HEK293T (cell line): ENCODE measurements at regions not wholly inside any gene's neighbourhood (a gene's known extent, or its start where the extent isn't known, plus 50 kb on each side); places are given as distances from the start of the nearest gene placed in this dataset.

Experiments
- CTCF ChIA-PET: fragments of 350-600 bp; formaldehyde crosslinking; extraction: SDS; loops from one replicate; lab custom pipeline; 2021; ENCODE audit warnings: antibody characterized with exemption, inconsistent platforms; lab: Yijun Ruan, JAX
- POLR2A ChIA-PET: fragments of 350-600 bp; formaldehyde crosslinking; extraction: SDS; loops from one replicate; lab custom pipeline; 2020; ENCODE audit warnings: antibody characterized with exemption, inconsistent platforms; lab: Yijun Ruan, JAX
- DNase-seq: peaks from one replicate; pipeline ENCODE4 v3.0.0; 2012; ENCODE audit warnings: mixed read lengths; ENCODE audit errors: extremely low spot score
- ARNT ChIP-seq: fragments of 450-650 bp; IDR thresholded peaks from 2 replicates; pipeline ENCODE4 v1.6.1; 2017; ENCODE audit warnings: mild to moderate bottlenecking
- BHLHE40 ChIP-seq: fragments of 450-650 bp; IDR thresholded peaks from 2 replicates; pipeline ENCODE4 v1.6.1; 2016; ENCODE audit warnings: mild to moderate bottlenecking, moderate library complexity, borderline replicate concordance
- CTBP1 ChIP-seq: fragments of 450-650 bp; IDR thresholded peaks from 2 replicates; pipeline ENCODE4 v1.6.1; 2016; ENCODE audit warnings: borderline replicate concordance
- ELF4 ChIP-seq: fragments of 450-650 bp; IDR thresholded peaks from 2 replicates; pipeline ENCODE4 v1.6.1; 2017; ENCODE audit warnings: antibody characterized with exemption
- FOXA1 ChIP-seq: fragments of 450-650 bp; IDR thresholded peaks from 2 replicates; pipeline ENCODE4 v1.6.1; 2016; ENCODE audit warnings: mild to moderate bottlenecking
- FOXK2 ChIP-seq: fragments of 450-650 bp; IDR thresholded peaks from 2 replicates; pipeline ENCODE4 v1.6.1; 2016; ENCODE audit warnings: mild to moderate bottlenecking
- FOXM1 ChIP-seq: fragments of 450-650 bp; IDR thresholded peaks from 2 replicates; pipeline ENCODE4 v1.6.1; 2017; ENCODE audit warnings: mild to moderate bottlenecking, borderline replicate concordance
- HDGF ChIP-seq: fragments of 450-650 bp; IDR thresholded peaks from 2 replicates; pipeline ENCODE4 v1.6.1; 2017; ENCODE audit warnings: antibody characterized with exemption, borderline replicate concordance
- L3MBTL2 ChIP-seq: fragments of 450-650 bp; conservative IDR thresholded peaks from 2 replicates; pipeline ENCODE4 v1.6.1; 2016; ENCODE audit warnings: mild to moderate bottlenecking
- LEF1 ChIP-seq: fragments of 450-650 bp; IDR thresholded peaks from 2 replicates; pipeline ENCODE4 v1.6.1; 2017; ENCODE audit warnings: mild to moderate bottlenecking, borderline replicate concordance
- NFRKB ChIP-seq: fragments of 450-650 bp; IDR thresholded peaks from 2 replicates; pipeline ENCODE4 v1.6.1; 2016; ENCODE audit warnings: mild to moderate bottlenecking, moderate library complexity
- SP1 ChIP-seq: fragments of 450-650 bp; IDR thresholded peaks from 2 replicates; pipeline ENCODE4 v1.6.1; 2017
- SUZ12 ChIP-seq: fragments of 450-650 bp; IDR thresholded peaks from 2 replicates; pipeline ENCODE4 v1.6.1; 2016; ENCODE audit warnings: mild to moderate bottlenecking
- TARDBP ChIP-seq: fragments of 450-650 bp; IDR thresholded peaks from 2 replicates; pipeline ENCODE4 v1.6.1; 2016
- ZNF384 ChIP-seq: fragments of 450-650 bp; IDR thresholded peaks from 2 replicates; pipeline ENCODE4 v1.6.1; 2016
- TF ChIP-seq, protein P1 (sequence below): fragments of 450-650 bp; IDR thresholded peaks from 2 replicates; pipeline ENCODE4 v1.6.1; 2016

DNA sequence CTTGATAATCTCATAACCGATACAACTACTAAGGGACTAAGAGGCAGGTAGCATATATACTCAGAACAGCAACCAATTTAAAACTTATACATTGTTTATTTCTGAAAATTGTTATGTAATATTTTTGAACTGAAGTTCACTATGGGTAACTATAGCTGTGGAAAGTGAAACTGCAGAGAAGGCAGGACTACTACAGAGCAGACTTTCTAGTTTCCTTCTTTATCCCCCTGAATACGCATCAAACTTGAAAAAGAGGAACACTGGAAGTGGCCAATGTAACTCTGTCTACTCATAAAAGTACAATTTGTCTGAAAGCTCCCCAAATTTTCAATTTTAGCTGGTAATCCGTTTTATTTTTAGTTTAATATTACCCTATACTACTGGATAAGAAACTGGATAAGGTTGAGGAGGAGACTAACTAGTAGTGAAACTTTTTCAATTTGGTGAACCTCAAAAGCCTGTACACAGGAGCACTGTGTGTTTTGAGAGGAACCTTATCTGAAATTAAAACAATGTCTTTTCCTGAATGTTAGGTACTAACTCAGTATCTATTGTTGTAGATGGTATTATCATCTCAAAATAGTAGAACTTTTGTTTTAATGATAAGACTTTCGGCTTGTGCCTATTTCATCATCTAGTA is 225.8 kb downstream of the GABRG1 start:
- TF ChIP-seq NFRKB = no peak
- TF ChIP-seq FOXK2 = no peak
- no peak for TF ChIP-seq HDGF
- TF ChIP-seq ELF4 = no peak
- TF ChIP-seq ZNF384 = no peak
- TF ChIP-seq, protein P1, sequence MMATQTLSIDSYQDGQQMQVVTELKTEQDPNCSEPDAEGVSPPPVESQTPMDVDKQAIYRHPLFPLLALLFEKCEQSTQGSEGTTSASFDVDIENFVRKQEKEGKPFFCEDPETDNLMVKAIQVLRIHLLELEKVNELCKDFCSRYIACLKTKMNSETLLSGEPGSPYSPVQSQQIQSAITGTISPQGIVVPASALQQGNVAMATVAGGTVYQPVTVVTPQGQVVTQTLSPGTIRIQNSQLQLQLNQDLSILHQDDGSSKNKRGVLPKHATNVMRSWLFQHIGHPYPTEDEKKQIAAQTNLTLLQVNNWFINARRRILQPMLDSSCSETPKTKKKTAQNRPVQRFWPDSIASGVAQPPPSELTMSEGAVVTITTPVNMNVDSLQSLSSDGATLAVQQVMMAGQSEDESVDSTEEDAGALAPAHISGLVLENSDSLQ = no peak
- TF ChIP-seq FOXM1 = no peak
- no peak for TF ChIP-seq LEF1
- TF ChIP-seq L3MBTL2 = no peak
- TF ChIP-seq BHLHE40 = no peak
- TF ChIP-seq SP1 = no peak
- TF ChIP-seq SUZ12 = no peak
- TF ChIP-seq ARNT = no peak
- no peak for TF ChIP-seq FOXA1
- no peak for TF ChIP-seq TARDBP
- TF ChIP-seq CTBP1 = no peak
- POLR2A ChIA-PET = no interaction called here
- no peak for DNase-seq
- CTCF ChIA-PET = no interaction called here

DNA sequence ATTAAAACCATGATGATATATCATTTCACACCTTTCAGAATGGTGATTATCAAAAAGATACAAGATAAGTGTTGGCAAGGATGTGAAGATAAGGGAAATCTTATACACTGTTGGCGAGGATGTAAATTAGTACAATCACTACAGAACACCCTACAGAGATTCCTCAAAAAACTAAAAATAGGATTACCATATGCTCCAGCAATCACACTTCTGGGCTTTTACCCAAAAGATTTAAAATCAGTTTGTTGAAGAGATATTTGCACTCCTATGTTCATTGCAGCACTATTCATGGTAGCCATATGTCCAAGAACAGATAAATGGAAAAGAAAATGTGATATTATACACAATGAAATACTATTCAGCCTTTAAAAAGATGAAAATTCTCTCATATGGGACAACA is 240.4 kb downstream of the GABRG1 start:
- CTCF ChIA-PET = no interaction called here
- POLR2A ChIA-PET = no interaction called here
- TF ChIP-seq ELF4 = no peak
- no peak for TF ChIP-seq ZNF384
- no peak for TF ChIP-seq FOXM1
- TF ChIP-seq NFRKB = no peak
- TF ChIP-seq L3MBTL2 = no peak
- TF ChIP-seq HDGF = no peak
- no peak for TF ChIP-seq TARDBP
- TF ChIP-seq ARNT = no peak
- no peak for TF ChIP-seq LEF1
- TF ChIP-seq BHLHE40 = no peak
- TF ChIP-seq SUZ12 = no peak
- TF ChIP-seq FOXK2 = no peak
- TF ChIP-seq SP1 = no peak
- TF ChIP-seq, protein P1 = no peak
- TF ChIP-seq CTBP1 = no peak
- no peak for TF ChIP-seq FOXA1
- DNase-seq = no peak

- CTCF ChIA-PET = no interaction called here
- TF ChIP-seq ELF4 (no peak), SUZ12 (no peak), HDGF (no peak), FOXM1 (no peak), TARDBP (no peak), FOXK2 (no peak), FOXA1 (no peak), ARNT (no peak), SP1 (no peak), BHLHE40 (no peak), L3MBTL2 (no peak), LEF1 (no peak), ZNF384 (no peak), NFRKB (no peak)
- TF ChIP-seq, protein P1 = no peak
- POLR2A ChIA-PET = no interaction called here
Measured at GRCh38 chr4:45876235-45876890, 247.5 kb downstream of the GABRG1 start.

GRCh38 chr4:45869184-45869583 is 254.7 kb downstream of the GABRG1 start:
- ChIA-PET CTCF (no interaction called here), POLR2A (no interaction called here)
- DNase-seq = no peak
- TF ChIP-seq HDGF (no peak), ELF4 (no peak), ARNT (no peak), TARDBP (no peak), LEF1 (no peak), FOXM1 (no peak), FOXK2 (no peak), FOXA1 (no peak), BHLHE40 (no peak), SUZ12 (no peak), L3MBTL2 (no peak), SP1 (no peak), ZNF384 (no peak), CTBP1 (no peak), NFRKB (no peak)
- TF ChIP-seq, protein P1 = no peak

More at GRCh38 chr4:45876235-45876890, 247.5 kb downstream of the GABRG1 start:
- DNase-seq = no peak

DNA sequence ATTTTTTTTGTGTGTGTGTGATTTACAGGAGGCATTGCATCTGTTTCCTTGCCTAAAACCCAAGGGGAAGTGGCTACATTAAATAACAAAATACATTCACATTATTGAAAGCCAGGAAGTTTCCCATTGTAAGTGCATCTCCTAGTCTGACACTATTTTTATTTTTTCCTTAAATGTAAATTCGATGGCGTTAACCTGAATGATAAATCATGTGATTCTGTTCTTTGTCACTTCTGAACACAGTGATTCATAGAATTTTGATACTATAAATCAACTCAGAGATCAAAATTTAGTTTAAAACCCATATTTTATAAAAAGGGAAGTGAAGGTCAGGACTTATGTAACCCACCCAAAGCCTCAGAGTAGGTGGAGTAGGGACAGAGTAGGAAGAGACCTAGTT is 258.1 kb downstream of the GABRG1 start:
- TF ChIP-seq LEF1 (no peak), HDGF (no peak)
- CTCF ChIA-PET = no interaction called here

GRCh38 chr4:45855857-45856256 is 268.0 kb downstream of the GABRG1 start:
- no peak for TF ChIP-seq FOXA1
- TF ChIP-seq ELF4 = no peak
- TF ChIP-seq NFRKB = no peak
- TF ChIP-seq, protein P1 = no peak
- POLR2A ChIA-PET = no interaction called here

More for the DNA sequence above, 258.1 kb downstream of the GABRG1 start:
- POLR2A ChIA-PET = no interaction called here
- DNase-seq = no peak

More at GRCh38 chr4:45855857-45856256, 268.0 kb downstream of the GABRG1 start:
- DNase-seq = no peak
- CTCF ChIA-PET = no interaction called here
